Parathyroid adenoma (tissue), 2 donors: ENCODE measurements at regions not wholly inside any gene's neighbourhood (a gene's known extent, or its start where the extent isn't known, plus 50 kb on each side); places are given as distances from the start of the nearest gene placed in this dataset.

Source experiments
- H2AFZ ChIP-seq: fragments of 300-600 bp; sonication (generic); one replicate; pipeline ENCODE4 v1.7.0; 2017; ENCODE audit warnings: antibody characterized with exemption, mild to moderate bottlenecking
- H3K27ac ChIP-seq: fragments of 300-600 bp; sonication (generic); one replicate; pipeline ENCODE4 v1.7.0; 2017
- H3K27me3 ChIP-seq: fragments of 300-600 bp; sonication (generic); one replicate; pipeline ENCODE4 v1.7.0; 2017; ENCODE audit warnings: low read length; ENCODE audit not compliant: control insufficient read depth, insufficient read depth
- H3K36me3 ChIP-seq: fragments of 300-600 bp; sonication (generic); one replicate; pipeline ENCODE4 v1.7.0; 2017; ENCODE audit warnings: low read length; ENCODE audit not compliant: control insufficient read depth, insufficient read depth
- H3K4me1 ChIP-seq: fragments of 300-600 bp; sonication (generic); one replicate; pipeline ENCODE4 v1.7.0; 2017; ENCODE audit warnings: control low read depth
- H3K4me2 ChIP-seq: fragments of 300-600 bp; sonication (generic); one replicate; pipeline ENCODE4 v1.7.0; 2017; ENCODE audit warnings: low read length
- H3K4me3 ChIP-seq: fragments of 300-600 bp; sonication (generic); one replicate; pipeline ENCODE4 v1.7.0; 2017; ENCODE audit warnings: low read depth, low read length
- H3K79me2 ChIP-seq: fragments of 300-600 bp; sonication (generic); one replicate; pipeline ENCODE4 v1.7.0; 2017; ENCODE audit warnings: control low read depth
- H3K9ac ChIP-seq: fragments of 300-600 bp; sonication (generic); one replicate; pipeline ENCODE4 v1.7.0; 2017; ENCODE audit warnings: mild to moderate bottlenecking
- H3K9me3 ChIP-seq: fragments of 300-600 bp; sonication (generic); one replicate; pipeline ENCODE4 v1.7.0; 2017; ENCODE audit warnings: low read length; ENCODE audit not compliant: control insufficient read depth
- CTCF ChIP-seq: fragments of 300-600 bp; sonication (generic); IDR thresholded peaks from one replicate; pipeline ENCODE4 v1.7.0; 2017; ENCODE audit warnings: antibody characterized with exemption, mild to moderate bottlenecking
- donor health status: primary hyperparathyroidism.

- H3K36me3 ChIP-seq = no peaks in the 10 kb centered on the region
- H3K4me1 ChIP-seq = no peaks in the 10 kb centered on the region
- H3K9me3 ChIP-seq = no peaks in the 10 kb centered on the region
- no peaks in the 10 kb centered on the region for H3K27me3 ChIP-seq
- H3K27ac ChIP-seq = no peak overlapping the region
- H3K4me3 ChIP-seq = no peak overlapping the region
- H2AFZ ChIP-seq = no peak overlapping the region
- H3K9ac ChIP-seq = no peak overlapping the region
- H3K79me2 ChIP-seq = no peaks in the 10 kb centered on the region
- no peak for TF ChIP-seq CTCF
- no peak overlapping the region for H3K4me2 ChIP-seq
Observed at GRCh38 chr14:39812532-39813320, 380.5 kb upstream of the FBXO33 start.

DNA sequence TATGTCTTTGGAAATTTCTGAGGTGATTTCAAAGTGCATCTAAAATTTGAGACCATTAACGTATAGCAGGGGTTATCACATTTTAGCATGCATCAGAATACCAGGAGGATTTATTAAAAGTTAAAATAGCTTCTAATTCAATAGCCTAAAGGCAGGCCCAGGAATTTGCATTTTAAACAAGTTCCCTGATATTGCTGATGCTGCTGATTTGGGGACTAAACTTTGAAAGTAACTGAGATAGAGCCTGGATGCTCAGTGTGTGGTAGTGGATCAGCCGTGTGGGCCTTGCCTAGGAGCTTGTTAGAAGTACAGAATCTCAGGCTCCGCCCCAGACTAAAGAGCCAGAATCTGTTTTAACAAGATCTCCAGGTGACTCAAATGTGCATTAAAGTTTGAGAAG is 375.0 kb upstream of the FBXO33 start:
- H3K27me3 ChIP-seq = no peaks in the 10 kb centered on the region
- H3K27ac ChIP-seq = no peak overlapping the region
- H3K79me2 ChIP-seq = no peaks in the 10 kb centered on the region
- H3K4me2 ChIP-seq = no peak overlapping the region
- no peaks in the 10 kb centered on the region for H3K4me1 ChIP-seq
- H3K9ac ChIP-seq = no peak overlapping the region
- TF ChIP-seq CTCF = no peak
- H2AFZ ChIP-seq = no peak overlapping the region
- no peaks in the 10 kb centered on the region for H3K9me3 ChIP-seq
- no peaks in the 10 kb centered on the region for H3K36me3 ChIP-seq
- H3K4me3 ChIP-seq = no peak overlapping the region

DNA sequence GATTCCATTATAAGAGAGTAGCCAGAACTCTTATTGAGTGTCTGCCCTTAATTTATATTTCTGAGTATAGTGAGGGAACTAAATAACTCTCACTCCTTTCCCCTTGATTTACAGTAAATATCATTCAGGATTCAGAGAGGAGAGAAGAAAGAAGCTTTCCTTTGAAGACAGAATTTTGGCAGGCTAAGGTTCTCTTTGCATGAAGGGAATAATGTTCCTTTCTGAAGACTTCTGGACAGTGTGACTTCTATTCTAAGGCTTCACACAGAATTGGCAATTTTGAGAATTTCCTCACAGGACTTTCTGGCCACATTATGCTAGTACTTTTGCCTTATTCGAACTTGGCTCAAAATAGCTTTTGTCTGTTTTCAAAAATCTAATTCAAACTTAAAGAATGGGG is 352.2 kb upstream of the FBXO33 start:
- H3K4me2 ChIP-seq = no peak overlapping the region
- H3K27ac ChIP-seq = no peak overlapping the region
- no peak overlapping the region for H3K9ac ChIP-seq
- no peaks in the 10 kb centered on the region for H3K79me2 ChIP-seq
- H2AFZ ChIP-seq = no peak overlapping the region
- TF ChIP-seq CTCF = no peak
- H3K36me3 ChIP-seq = no peaks in the 10 kb centered on the region
- H3K9me3 ChIP-seq = no peaks in the 10 kb centered on the region
- no peaks in the 10 kb centered on the region for H3K27me3 ChIP-seq
- H3K4me3 ChIP-seq = no peak overlapping the region
- H3K4me1 ChIP-seq = no peaks in the 10 kb centered on the region

- Histone ChIP-seq H2AFZ (no peak overlapping the region), H3K9me3 (no peaks in the 10 kb centered on the region), H3K9ac (no peak overlapping the region), H3K4me2 (no peak overlapping the region), H3K36me3 (no peaks in the 10 kb centered on the region), H3K27me3 (no peaks in the 10 kb centered on the region), H3K4me1 (no peaks in the 10 kb centered on the region), H3K79me2 (no peaks in the 10 kb centered on the region), H3K27ac (no peak overlapping the region), H3K4me3 (no peak overlapping the region)
- TF ChIP-seq CTCF = no peak
Observed at GRCh38 chr14:39781466-39781865, 349.2 kb upstream of the FBXO33 start.
